SHP77 treated with DMSO at 0.1 percent for 48 hours (cell line): ENCODE measurements at regions not wholly inside any gene's neighbourhood (a gene's known extent, or its start where the extent isn't known, plus 50 kb on each side); places are given as distances from the start of the nearest gene placed in this dataset.
"Not testable (repeated sequence)": the region's sequence is repeated elsewhere in the genome, so short reads cannot be mapped to it uniquely, and the experiment has no call there.

ENCODE experiments used
- DNase-seq: peaks from one replicate; lab custom pipeline; 2025; lab: John Stamatoyannopoulos, UW

GRCh38 chr1:199044191-199044590, 405.4 kb downstream of the PTPRC start:
- no peak for DNase-seq

GRCh38 chr1:199046618-199047017, 407.8 kb downstream of the PTPRC start:
- no peak for DNase-seq

- DNase-seq: no peak
These were observed 415.9 kb downstream of the PTPRC start for GRCh38 chr1:199054694-199055093.

- DNase-seq: no peak
These were observed 418.5 kb downstream of the PTPRC start for GRCh38 chr1:199057322-199057721.

GRCh38 chr1:199058281-199058680, 419.4 kb downstream of the PTPRC start:
- no peak for DNase-seq

GRCh38 chr1:199064971-199065370, 426.1 kb downstream of the PTPRC start:
- no peak for DNase-seq

- no peak for DNase-seq
These were observed 428.6 kb downstream of the PTPRC start for GRCh38 chr1:199067483-199067882.

- no peak for DNase-seq
These were observed 432.2 kb downstream of the PTPRC start for GRCh38 chr1:199071080-199071479.

- DNase-seq: no peak
These were observed 434.3 kb downstream of the PTPRC start for GRCh38 chr1:199073166-199073565.

GRCh38 chr1:199075792-199076191, 437.0 kb downstream of the PTPRC start:
- no peak for DNase-seq

GRCh38 chr1:199079994-199080393, 441.2 kb downstream of the PTPRC start:
- no peak for DNase-seq

- no peak for DNase-seq
These were observed 442.9 kb downstream of the PTPRC start for GRCh38 chr1:199081739-199082138.

GRCh38 chr1:199082778-199083389, 444.0 kb downstream of the PTPRC start:
- DNase-seq: no peak

- DNase-seq: no peak
These were observed 444.8 kb downstream of the PTPRC start for GRCh38 chr1:199083680-199084079.

GRCh38 chr1:199084293-199084692, 445.5 kb downstream of the PTPRC start:
- no peak for DNase-seq

GRCh38 chr1:199085903-199086302, 447.1 kb downstream of the PTPRC start:
- no peak for DNase-seq

- DNase-seq: no peak
These were observed 448.3 kb downstream of the PTPRC start for GRCh38 chr1:199087144-199087543.

GRCh38 chr1:199089393-199090122, 450.7 kb downstream of the PTPRC start:
- no peak for DNase-seq

GRCh38 chr1:199095628-199096027, 456.8 kb downstream of the PTPRC start:
- DNase-seq: not testable (repeated sequence)

GRCh38 chr1:199096591-199096990, 457.8 kb downstream of the PTPRC start:
- no peak for DNase-seq

- no peak for DNase-seq
These were observed 459.6 kb downstream of the PTPRC start for GRCh38 chr1:199098468-199098867.

GRCh38 chr1:199101139-199101538, 462.3 kb downstream of the PTPRC start:
- DNase-seq: no peak

GRCh38 chr1:199101635-199102034, 462.8 kb downstream of the PTPRC start:
- no peak for DNase-seq

- no peak for DNase-seq
These were observed 463.4 kb downstream of the PTPRC start for GRCh38 chr1:199102239-199102638.
